ENCODE measurements at regions not wholly inside any gene's neighbourhood (a gene's known extent, or its start where the extent isn't known, plus 50 kb on each side); places are given as distances from the start of the nearest gene placed in this dataset.

- no peak for TF ChIP-seq RAD21 (IDR thresholded peaks at IDR 0.05; ENCODE audit: low read depth)
- no peak for TF ChIP-seq YY1 (IDR thresholded peaks at IDR 0.05; ENCODE audit: low read depth)
- TF ChIP-seq NFIC (IDR thresholded peaks at IDR 0.05) = no peak
- no peak for TF ChIP-seq CEBPB (IDR thresholded peaks at IDR 0.05)
- no peak for TF ChIP-seq TAF1 (IDR thresholded peaks at IDR 0.05; ENCODE audit: low read depth)
- TF ChIP-seq EP300 (IDR thresholded peaks at IDR 0.05; ENCODE audit: borderline replicate concordance) = no peak
- TF ChIP-seq FOXM1 (IDR thresholded peaks at IDR 0.05; ENCODE audit: borderline replicate concordance, low read depth) = no peak
- TF ChIP-seq REST (IDR thresholded peaks at IDR 0.05; ENCODE audit: low read depth) = no peak
- TF ChIP-seq TCF12 (IDR thresholded peaks at IDR 0.05; ENCODE audit: low read depth) = no peak
- TF ChIP-seq CREB1 (IDR thresholded peaks at IDR 0.05; ENCODE audit: low read depth) = no peak
- no peak for TF ChIP-seq USF1 (IDR thresholded peaks at IDR 0.05)
- TF ChIP-seq MAX (IDR thresholded peaks at IDR 0.05) = no peak
Observed at GRCh38 chr4:152009031-152009670, 248.3 kb upstream of the GATB start.

GRCh38 chr4:152007111-152007510, 246.3 kb upstream of the GATB start:
- TF ChIP-seq YY1 (IDR thresholded peaks at IDR 0.05; ENCODE audit: low read depth) (no peak), EGR1 (IDR thresholded peaks at IDR 0.05) (no peak), USF1 (IDR thresholded peaks at IDR 0.05) (no peak), FOXM1 (IDR thresholded peaks at IDR 0.05; ENCODE audit: borderline replicate concordance, low read depth) (no peak), TEAD4 (IDR thresholded peaks at IDR 0.05) (no peak), ZBTB7A (IDR thresholded peaks at IDR 0.05; ENCODE audit: low read depth) (no peak), CEBPB (IDR thresholded peaks at IDR 0.05) (no peak), TCF12 (IDR thresholded peaks at IDR 0.05; ENCODE audit: low read depth) (no peak), EP300 (IDR thresholded peaks at IDR 0.05; ENCODE audit: borderline replicate concordance) (no peak), TAF1 (IDR thresholded peaks at IDR 0.05; ENCODE audit: low read depth) (no peak)

- TF ChIP-seq TEAD4 (IDR thresholded peaks at IDR 0.05) (no peak), TCF12 (IDR thresholded peaks at IDR 0.05; ENCODE audit: low read depth) (no peak), NFIC (IDR thresholded peaks at IDR 0.05) (no peak), CEBPB (IDR thresholded peaks at IDR 0.05) (no peak), MAX (IDR thresholded peaks at IDR 0.05) (no peak), CREB1 (IDR thresholded peaks at IDR 0.05; ENCODE audit: low read depth) (no peak), EP300 (IDR thresholded peaks at IDR 0.05; ENCODE audit: borderline replicate concordance) (no peak), RAD21 (IDR thresholded peaks at IDR 0.05; ENCODE audit: low read depth) (no peak), YY1 (IDR thresholded peaks at IDR 0.05; ENCODE audit: low read depth) (no peak), FOXM1 (IDR thresholded peaks at IDR 0.05; ENCODE audit: borderline replicate concordance, low read depth) (no peak), EGR1 (IDR thresholded peaks at IDR 0.05) (no peak), TAF1 (IDR thresholded peaks at IDR 0.05; ENCODE audit: low read depth) (no peak), USF1 (IDR thresholded peaks at IDR 0.05) (no peak), ZBTB7A (IDR thresholded peaks at IDR 0.05; ENCODE audit: low read depth) (no peak), REST (IDR thresholded peaks at IDR 0.05; ENCODE audit: low read depth) (no peak)
Observed at GRCh38 chr4:152004801-152005200, 244.0 kb upstream of the GATB start.

- no peak for TF ChIP-seq RAD21 (IDR thresholded peaks at IDR 0.05; ENCODE audit: low read depth)
- no peak for TF ChIP-seq FOXM1 (IDR thresholded peaks at IDR 0.05; ENCODE audit: borderline replicate concordance, low read depth)
- no peak for TF ChIP-seq YY1 (IDR thresholded peaks at IDR 0.05; ENCODE audit: low read depth)
- no peak for TF ChIP-seq EGR1 (IDR thresholded peaks at IDR 0.05)
- TF ChIP-seq USF1 (IDR thresholded peaks at IDR 0.05) = no peak
- TF ChIP-seq TCF12 (IDR thresholded peaks at IDR 0.05; ENCODE audit: low read depth) = no peak
- TF ChIP-seq EP300 (IDR thresholded peaks at IDR 0.05; ENCODE audit: borderline replicate concordance) = no peak
- no peak for TF ChIP-seq ZBTB7A (IDR thresholded peaks at IDR 0.05; ENCODE audit: low read depth)
- no peak for TF ChIP-seq NFIC (IDR thresholded peaks at IDR 0.05)
- TF ChIP-seq MAX (IDR thresholded peaks at IDR 0.05) = no peak
- no peak for TF ChIP-seq REST (IDR thresholded peaks at IDR 0.05; ENCODE audit: low read depth)
- no peak for TF ChIP-seq CEBPB (IDR thresholded peaks at IDR 0.05)
- no peak for TF ChIP-seq CREB1 (IDR thresholded peaks at IDR 0.05; ENCODE audit: low read depth)
- TF ChIP-seq TEAD4 (IDR thresholded peaks at IDR 0.05) = no peak; the same call in 1 of the 2 replicates
- TF ChIP-seq TAF1 (IDR thresholded peaks at IDR 0.05; ENCODE audit: low read depth) = no peak
Observed at GRCh38 chr4:152000518-152000917, 239.7 kb upstream of the GATB start.
